Stomach (tissue), 4 donors: ENCODE measurements at regions not wholly inside any gene's neighbourhood (a gene's known extent, or its start where the extent isn't known, plus 50 kb on each side); places are given as distances from the start of the nearest gene placed in this dataset.

Experiments used
- CTCF ChIP-seq, 7 experiments: fragments of 450-650 bp in 4 of 7; fragments of 200-600 bp in 3 of 7; sonication (generic) in 3 of 7; IDR thresholded peaks; one replicate each; pipeline ENCODE4 v1.5.1; 2016 to 2019; ENCODE audit warnings: antibody characterized with exemption in 7 of 7, control low read depth in 2 of 7, mild to moderate bottlenecking in 1 of 7
- POLR2AphosphoS5 ChIP-seq, 3 donors: sonication (generic); formaldehyde crosslinking; IDR thresholded peaks; one replicate each; pipeline ENCODE4 v1.6.1; 2016; ENCODE audit warnings: antibody characterized with exemption in 3 of 3

GRCh38 chr14:62497708-62498107, 547.5 kb downstream of the KCNH5 start:
- TF ChIP-seq CTCF (IDR thresholded peaks at IDR 0.05) (no peak), POLR2AphosphoS5 (IDR thresholded peaks at IDR 0.05) (no peak)
